ENCODE measurements at regions not wholly inside any gene's neighbourhood (a gene's known extent, or its start where the extent isn't known, plus 50 kb on each side); places are given as distances from the start of the nearest gene placed in this dataset.
"Not testable (repeated sequence)": the region's sequence is repeated elsewhere in the genome, so short reads cannot be mapped to it uniquely, and the experiment has no call there.

GRCh38 chr1:56257726-56258125, 321.6 kb downstream of the PLPP3 start:
- DNase-seq, result no peak

DNA sequence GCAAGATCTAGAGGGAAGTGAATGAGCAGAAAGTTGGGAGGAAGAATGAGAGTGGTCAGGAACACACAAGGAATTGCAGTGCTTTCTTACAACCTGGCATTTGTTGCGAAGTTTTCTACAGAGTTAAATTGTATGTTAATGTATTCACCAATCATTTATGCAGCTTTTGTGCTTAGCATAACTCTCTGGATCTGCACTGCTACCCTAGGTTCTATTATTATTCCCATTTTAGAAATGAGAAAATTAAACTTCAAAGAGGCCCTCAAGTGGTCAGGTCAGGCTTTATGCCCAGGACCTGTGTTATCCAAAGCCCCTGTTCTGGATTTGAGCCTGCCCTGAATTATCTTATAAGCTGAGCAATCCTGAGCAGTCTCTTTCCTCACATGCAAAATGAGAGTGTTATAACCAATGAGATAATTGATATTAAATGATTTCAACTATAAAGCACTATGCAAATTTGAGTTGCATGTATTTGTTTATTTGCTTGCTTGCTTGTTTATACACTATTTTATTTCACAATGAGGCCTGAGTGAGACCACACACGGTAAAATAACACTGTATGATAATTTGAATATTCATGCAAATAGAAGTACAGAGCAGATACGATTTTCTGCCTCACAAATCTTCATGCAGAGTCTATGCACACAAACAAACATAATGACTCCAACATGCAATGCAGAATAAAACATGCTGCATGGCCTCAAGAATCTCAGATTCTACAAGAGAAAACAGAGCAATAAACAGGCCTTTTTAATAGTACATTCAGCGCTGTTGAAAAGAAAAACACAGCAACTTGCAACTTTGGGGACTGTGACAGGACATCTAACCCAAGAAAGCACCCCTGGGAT, 323.0 kb downstream of the PLPP3 start:
- DNase-seq, result no peak

- DNase-seq, result no peak
Observed at GRCh38 chr1:56255516-56256152, 323.7 kb downstream of the PLPP3 start.

GRCh38 chr1:56254130-56254529, 325.2 kb downstream of the PLPP3 start:
- DNase-seq, result no peak

GRCh38 chr1:56250809-56251208, 328.6 kb downstream of the PLPP3 start:
- no peak for DNase-seq

- DNase-seq, result no peak
Observed at GRCh38 chr1:56249234-56249633, 330.1 kb downstream of the PLPP3 start.

GRCh38 chr1:56248138-56248537, 331.2 kb downstream of the PLPP3 start:
- no peak for DNase-seq

GRCh38 chr1:56246726-56247125, 332.6 kb downstream of the PLPP3 start:
- DNase-seq, result not testable (repeated sequence)

DNA sequence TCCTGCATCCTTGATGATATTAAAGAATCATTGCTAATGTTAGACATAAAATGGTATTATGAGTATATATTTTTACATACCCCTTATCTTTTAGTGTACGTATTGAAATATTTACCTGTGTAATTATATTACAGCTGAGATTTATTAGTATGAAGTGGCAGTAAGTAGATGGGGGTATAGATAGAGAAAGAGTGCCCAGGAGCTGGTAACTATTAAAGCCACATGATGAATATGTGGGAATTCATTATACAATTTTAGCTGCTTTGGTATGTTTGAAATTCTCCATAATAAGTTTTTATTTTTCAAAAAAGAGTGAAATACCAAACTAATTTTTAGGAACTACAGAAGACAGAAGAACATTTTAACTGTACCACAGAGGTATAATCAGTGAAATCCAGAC, 339.0 kb downstream of the PLPP3 start:
- no peak for DNase-seq

DNA sequence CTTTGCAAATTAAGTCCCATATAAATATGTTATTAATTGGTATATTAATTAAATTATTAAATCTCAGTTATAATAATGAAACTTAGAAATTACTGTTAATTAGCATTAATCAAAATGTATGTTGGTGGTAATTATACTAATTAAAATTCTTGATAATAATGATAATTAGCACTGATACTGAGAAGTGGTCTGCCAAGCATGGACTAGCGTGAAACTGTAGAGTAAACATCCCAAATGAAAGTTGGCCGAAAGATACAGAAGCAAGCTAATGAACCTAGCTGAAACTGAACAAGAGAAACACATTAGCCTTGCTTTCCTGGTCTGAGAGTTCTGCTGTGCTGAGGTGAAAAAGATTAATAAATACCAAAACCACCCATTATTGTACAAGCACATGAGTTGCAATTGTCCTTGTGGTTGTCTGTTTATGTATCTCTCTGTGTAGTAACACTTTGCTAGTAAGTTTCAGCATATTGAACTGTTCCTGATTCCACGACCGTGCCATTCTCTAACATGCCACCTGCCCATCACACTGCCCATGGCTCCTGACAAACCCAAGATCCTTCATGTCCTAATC, 341.8 kb downstream of the PLPP3 start:
- no peak for DNase-seq

DNA sequence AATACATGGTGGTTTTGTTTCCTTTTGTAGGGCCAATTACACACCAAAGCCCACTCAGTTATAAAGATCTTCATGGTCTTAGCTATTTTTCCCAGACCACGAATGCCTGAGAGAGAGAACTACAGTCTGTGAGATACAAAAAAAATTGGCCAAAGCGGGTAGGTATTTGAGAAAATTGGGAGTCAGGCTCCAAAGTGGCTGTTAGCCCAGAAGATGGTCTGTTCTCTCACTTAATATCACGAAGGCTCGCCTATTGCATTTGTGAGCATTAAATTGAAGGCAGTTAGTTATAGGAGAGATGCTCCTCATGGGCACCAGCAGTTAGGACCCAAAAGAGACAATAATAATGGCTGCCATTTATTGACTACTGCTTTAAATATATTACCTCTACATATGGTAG, 342.7 kb downstream of the PLPP3 start:
- DNase-seq, result no peak

DNA sequence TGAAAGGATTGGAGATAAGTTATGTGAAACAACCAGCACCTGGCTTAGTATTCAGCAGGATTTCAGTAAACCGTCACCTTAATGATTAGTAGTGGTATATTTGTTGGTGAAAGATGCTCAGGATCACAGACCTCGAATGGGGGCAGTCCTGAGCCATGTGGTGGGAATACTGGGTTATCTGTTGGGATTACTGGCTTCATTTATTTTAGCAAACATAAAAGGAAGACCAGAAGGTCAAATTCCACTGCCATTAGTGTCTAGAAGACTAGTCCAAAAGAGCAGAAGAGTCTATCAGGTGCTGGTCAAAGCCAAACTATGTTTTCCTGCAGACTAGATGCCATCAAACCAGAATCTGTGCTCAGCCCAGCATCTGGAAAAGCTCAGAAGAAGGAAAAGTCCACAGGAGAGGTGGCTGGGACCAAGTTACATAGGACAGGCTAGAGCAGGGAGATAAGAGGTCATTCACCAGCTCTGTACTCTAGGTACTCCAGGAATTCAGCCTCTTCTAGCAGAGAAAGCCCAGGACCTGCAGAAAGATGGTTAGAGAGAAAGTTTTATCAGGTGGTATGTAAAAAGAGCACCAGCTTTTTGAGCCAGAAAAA, 343.4 kb downstream of the PLPP3 start:
- DNase-seq, result no peak

DNA sequence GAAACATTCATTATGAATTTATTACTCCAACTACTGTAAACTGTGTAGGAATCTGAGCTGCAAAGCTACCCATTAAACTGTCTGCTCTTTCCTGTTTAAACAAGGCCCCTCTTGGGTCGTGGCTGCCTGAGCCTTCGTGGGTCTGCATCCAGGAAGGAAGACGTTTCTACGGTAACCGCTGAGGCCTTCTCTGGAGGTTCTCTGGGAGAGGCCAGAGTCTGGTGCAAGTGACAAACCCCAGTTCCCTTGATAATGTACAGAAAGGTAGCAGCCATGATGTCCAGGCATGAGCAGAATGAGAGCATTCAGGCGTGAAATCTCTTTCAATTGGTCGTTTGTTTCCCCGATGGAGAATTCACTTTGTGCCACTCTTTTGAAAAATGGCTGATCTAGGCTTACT, 350.2 kb downstream of the PLPP3 start:
- no peak for DNase-seq

DNA sequence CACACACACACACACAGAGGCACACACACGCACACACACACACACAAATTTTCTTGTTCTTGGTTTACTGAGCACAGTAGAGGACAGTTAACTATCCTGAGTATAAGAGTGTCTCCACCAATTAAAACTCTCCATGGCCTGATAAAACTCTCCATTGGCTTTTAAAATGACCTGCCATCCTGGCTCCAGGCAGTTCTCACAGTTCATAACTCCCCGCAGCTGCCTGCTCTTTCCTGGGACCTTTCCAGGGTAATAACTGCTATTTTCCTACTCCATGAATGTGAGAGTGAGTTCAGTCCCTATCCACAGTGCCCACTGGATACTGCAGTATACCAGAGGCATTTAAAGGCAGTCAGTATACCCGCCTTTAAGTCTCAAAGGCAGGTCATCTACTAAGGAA, 351.5 kb downstream of the PLPP3 start:
- no peak for DNase-seq

GRCh38 chr1:56227401-56227800, 352.0 kb downstream of the PLPP3 start:
- DNase-seq, result no peak

DNA sequence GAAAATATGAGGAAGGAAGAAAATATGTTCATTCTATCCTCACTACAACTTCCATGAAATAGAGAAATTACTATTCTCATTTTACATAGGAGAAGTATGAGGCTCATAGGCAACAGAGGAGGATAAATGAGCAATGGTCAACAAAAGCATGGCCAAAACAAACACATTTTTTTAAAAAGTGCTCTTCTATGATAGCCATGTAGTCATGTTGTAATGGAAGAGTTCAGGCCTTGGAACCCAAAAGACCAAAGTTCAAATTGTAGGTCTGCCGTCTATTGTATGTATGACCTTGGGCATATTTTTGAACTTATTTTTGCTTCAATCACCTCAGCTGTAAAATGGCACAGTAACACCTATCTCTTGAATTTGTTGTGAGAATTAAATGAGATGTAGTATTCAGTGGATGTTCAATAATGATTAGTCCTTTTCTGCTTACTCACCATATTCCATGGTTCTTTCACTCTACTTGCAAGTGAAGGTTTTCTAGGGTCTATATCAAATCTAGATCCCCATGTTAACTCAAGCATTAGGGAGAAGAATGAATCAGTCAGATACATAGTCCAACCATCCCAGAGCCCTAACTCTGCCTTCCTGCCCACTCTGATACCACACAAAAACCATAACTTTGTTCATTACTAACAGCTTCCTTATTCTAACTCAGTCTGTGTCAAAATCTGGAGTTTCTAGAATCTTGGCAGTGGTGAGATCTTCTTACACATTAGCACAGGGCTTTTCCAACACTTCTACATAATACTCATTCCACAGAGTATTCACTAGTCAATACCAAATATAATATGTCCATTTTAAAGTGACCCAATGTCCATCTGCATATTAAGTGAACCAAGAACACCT, 353.2 kb downstream of the PLPP3 start:
- no peak for DNase-seq

DNA sequence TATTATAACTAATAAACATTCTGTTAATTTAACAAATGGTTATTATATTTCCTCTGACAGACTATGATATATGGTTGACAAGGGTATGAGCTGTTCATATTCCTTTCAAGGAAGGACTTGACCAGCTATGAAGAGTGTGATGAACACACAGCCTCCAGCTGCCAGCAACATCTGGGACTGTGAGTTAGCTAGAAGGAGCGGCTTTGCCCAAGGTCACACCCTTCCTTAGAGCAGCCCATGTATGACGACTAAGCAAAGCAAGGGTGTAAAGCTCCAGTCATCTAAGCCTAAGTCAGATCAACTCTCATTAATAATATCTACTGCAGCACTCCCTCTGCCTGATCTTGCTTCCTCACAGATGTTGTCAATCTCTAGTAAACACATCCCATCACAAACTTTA, 355.4 kb downstream of the PLPP3 start:
- DNase-seq, result no peak

DNA sequence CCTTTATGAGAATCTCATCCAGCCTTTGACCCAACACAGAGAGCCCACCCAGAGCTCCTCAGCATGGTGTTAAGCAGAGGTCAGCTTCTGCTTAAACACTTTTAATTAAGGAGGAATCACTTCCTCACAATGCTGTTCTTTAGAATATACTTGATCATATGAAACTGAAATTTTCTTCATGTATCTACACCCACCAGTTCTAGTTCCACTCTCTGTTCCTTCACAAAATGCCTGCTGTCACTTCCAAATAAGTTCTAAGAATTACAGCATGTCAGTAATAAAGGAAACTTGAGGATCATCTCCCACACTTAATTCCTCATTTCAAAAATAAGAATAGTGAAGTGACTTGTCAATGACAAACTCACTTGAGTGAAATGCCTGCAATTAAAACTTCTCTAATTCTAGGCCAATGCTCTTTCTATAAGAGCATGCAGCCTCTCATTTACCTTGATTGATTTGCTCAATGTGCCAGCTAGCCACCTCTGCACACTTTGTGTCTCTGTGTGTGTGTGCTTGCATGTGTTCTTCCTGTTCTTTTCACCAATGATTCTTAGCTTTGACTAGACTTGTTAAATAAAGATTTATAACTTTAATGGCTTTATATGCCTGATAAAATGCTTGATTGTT, 356.3 kb downstream of the PLPP3 start:
- no peak for DNase-seq

GRCh38 chr1:56220021-56220420, 359.3 kb downstream of the PLPP3 start:
- DNase-seq, result no peak

DNA sequence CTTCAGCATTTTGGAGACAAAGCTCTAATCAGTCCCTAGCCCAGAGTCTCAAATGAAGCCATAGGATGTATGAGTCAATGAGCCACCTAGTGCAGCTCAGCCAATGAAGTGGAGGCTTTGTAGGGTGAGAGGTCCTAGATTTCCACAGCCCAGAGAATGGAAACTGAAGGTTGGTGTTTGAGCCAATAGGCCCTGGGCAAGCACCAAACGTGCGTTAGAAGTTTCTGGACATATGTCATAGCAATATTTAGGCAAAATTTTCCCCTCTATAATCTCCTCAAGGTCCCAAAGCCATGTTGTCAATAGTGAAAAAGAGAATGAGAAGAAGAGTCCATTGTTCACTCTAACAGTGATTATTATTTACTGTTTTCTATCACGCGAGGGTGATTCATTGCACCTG, 361.3 kb downstream of the PLPP3 start:
- no peak for DNase-seq

DNA sequence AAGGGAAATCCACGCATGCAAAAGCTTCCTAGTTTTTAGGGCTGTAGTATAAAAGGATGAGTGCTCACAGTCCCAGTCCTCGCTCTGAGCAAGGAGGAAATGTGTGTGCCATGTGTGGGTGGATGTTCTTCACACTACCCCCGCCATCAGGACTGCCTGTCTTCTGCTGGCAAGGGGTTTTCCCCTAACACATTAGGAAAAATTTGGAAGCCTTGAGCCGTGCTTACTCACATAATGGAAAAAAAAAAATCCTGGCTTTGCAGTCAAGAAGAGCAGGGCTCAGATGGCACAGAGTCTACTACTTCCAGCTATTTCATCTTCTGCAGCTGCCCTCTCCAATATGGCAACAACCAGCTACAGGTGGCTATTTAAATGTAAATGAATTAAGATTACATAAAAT, 363.1 kb downstream of the PLPP3 start:
- DNase-seq, result no peak

DNA sequence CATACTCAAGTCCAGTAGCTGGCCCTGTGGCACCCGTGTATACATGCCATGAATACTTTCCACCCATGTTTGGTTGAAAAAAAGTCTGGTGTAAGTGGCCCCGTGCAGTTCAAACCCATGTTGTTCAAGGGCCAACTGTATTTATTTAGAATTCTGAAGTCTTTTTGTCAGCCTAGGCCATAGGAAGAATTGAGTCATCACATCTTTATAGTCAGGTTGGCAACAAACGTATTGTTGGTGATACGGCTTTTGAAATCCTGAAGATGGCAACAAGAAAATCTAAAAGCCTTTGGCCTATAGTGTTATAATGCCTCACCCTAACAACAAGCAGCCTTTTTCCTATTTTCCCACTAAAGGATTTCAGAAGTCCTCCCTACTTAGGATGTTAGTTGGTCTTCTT, 363.6 kb downstream of the PLPP3 start:
- no peak for DNase-seq

Data from NCI-H510A (cell line).